Stomach (tissue), 4 donors: ENCODE measurements at regions not wholly inside any gene's neighbourhood (a gene's known extent, or its start where the extent isn't known, plus 50 kb on each side); places are given as distances from the start of the nearest gene placed in this dataset.

ENCODE experiments used
- CTCF ChIP-seq, 7 experiments: fragments of 450-650 bp in 4 of 7; fragments of 200-600 bp in 3 of 7; sonication (generic) in 3 of 7; IDR thresholded peaks; one replicate each; pipeline ENCODE4 v1.5.1; 2016 to 2019; ENCODE audit warnings: antibody characterized with exemption in 7 of 7, control low read depth in 2 of 7, mild to moderate bottlenecking in 1 of 7
- POLR2AphosphoS5 ChIP-seq, 3 donors: sonication (generic); formaldehyde crosslinking; IDR thresholded peaks; one replicate each; pipeline ENCODE4 v1.6.1; 2016; ENCODE audit warnings: antibody characterized with exemption in 3 of 3

- TF ChIP-seq POLR2AphosphoS5 (IDR thresholded peaks at IDR 0.05) (no peak), CTCF (IDR thresholded peaks at IDR 0.05) (no peak)
These were observed 384.7 kb upstream of the ZNF462 start for GRCh38 chr9:106478312-106478711.
